ENCODE measurements at regions not wholly inside any gene's neighbourhood (a gene's known extent, or its start where the extent isn't known, plus 50 kb on each side); places are given as distances from the start of the nearest gene placed in this dataset.

GRCh38 chr18:2169656-2170055, 401.6 kb downstream of the METTL4 start:
- TF ChIP-seq CTCF (IDR thresholded peaks at IDR 0.05), result no peak
- no peak for TF ChIP-seq POLR2A (IDR thresholded peaks at IDR 0.05)

All from esophagus squamous epithelium (tissue), 4 donors.